GM10266 (cell line): ENCODE measurements at regions not wholly inside any gene's neighbourhood (a gene's known extent, or its start where the extent isn't known, plus 50 kb on each side); places are given as distances from the start of the nearest gene placed in this dataset.
"Not testable (repeated sequence)": the region's sequence is repeated elsewhere in the genome, so short reads cannot be mapped to it uniquely, and the experiment has no call there.

Source experiments
- DNase-seq: peaks from one replicate; pipeline ENCODE4 v3.0.0; 2012; ENCODE audit errors: extremely low spot score
- TF ChIP-seq, protein P1 (sequence below): IDR thresholded peaks from 2 replicates; pipeline ENCODE4 v1.5.1; 2012; ENCODE audit warnings: mild to moderate bottlenecking, low read depth; ENCODE audit not compliant: control insufficient read depth, insufficient read depth; ENCODE audit errors: missing control alignments

DNA sequence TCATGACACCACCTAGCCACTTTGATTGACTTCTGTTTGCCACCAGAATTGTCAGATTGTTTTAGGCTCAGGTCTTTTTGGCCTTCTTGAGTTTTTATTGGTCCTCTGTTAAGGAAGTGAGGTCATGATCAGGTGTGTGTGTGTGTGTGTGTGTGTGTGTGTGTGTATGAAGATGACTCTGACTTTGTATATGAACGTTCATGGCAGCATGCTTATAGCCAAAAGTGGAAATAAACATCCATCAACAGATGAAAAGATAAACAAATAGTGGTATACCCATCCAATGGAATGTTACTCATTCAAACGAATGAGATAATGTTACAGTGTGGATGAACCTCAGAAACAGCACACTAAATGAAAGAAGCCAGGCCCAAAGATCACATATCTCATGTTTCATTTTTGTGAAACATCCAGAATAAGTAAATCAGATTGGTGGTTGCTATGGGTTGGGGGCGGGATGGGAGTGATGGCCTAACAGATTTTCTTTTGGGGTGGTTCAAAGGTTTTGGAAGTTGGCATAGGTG lies 258.6 kb downstream of the KTN1 start:
- TF ChIP-seq, protein P1, sequence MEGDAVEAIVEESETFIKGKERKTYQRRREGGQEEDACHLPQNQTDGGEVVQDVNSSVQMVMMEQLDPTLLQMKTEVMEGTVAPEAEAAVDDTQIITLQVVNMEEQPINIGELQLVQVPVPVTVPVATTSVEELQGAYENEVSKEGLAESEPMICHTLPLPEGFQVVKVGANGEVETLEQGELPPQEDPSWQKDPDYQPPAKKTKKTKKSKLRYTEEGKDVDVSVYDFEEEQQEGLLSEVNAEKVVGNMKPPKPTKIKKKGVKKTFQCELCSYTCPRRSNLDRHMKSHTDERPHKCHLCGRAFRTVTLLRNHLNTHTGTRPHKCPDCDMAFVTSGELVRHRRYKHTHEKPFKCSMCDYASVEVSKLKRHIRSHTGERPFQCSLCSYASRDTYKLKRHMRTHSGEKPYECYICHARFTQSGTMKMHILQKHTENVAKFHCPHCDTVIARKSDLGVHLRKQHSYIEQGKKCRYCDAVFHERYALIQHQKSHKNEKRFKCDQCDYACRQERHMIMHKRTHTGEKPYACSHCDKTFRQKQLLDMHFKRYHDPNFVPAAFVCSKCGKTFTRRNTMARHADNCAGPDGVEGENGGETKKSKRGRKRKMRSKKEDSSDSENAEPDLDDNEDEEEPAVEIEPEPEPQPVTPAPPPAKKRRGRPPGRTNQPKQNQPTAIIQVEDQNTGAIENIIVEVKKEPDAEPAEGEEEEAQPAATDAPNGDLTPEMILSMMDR, result no peak

DNA sequence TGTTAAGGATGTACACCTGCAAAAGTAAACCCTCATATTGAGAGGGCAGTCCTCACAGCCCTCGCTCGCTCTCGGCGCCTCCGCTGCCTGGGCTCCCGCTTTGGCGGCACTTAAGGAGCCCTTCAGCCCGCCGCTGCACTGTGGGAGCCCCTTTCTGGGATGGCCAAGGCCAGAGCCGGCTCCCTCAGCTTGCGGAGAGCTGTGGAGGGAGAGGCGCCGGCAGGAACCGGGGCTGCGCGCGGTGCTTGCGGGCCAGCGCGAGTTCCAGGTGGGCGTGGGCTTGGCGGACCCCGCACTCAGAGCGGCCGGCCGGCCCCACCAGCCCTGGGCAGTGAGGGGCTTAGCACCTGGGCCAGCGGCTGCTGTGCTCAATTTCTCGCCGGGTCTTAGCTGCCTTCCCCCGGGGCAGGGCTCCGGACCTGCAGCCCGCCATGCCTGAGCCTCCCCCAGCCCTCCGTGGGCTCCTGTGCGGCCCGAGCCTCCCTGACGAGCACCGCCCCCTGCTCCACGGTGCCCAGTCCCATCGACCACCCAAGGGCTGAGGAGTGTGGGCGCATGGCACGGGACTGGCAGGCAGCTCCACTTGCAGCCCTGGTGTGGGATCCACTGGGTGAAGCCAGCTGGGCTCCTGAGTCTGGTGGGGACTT lies 259.4 kb downstream of the KTN1 start:
- not testable (repeated sequence) for DNase-seq

More for the DNA sequence above, 258.6 kb downstream of the KTN1 start:
- no peak for DNase-seq

DNA sequence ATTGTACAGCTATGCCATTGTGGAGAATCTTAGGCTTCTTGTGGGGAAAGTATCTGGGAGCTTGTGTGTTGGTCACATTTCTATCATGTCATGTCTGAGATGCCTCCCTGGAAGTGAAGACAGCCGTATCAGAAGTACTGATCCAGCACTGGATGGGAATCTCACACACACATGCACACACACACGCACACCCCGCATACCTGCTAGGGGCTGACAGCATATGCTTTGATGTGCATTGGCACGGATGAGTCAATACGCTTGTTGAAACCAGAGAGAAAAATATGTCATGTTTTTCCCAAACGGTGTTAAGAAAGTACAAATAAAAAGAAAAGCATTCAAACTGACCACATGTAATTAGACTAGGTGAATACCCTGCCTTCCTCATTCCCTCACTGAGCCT lies 260.8 kb downstream of the KTN1 start:
- no peak for DNase-seq
- TF ChIP-seq, protein P1, result no peak

DNA sequence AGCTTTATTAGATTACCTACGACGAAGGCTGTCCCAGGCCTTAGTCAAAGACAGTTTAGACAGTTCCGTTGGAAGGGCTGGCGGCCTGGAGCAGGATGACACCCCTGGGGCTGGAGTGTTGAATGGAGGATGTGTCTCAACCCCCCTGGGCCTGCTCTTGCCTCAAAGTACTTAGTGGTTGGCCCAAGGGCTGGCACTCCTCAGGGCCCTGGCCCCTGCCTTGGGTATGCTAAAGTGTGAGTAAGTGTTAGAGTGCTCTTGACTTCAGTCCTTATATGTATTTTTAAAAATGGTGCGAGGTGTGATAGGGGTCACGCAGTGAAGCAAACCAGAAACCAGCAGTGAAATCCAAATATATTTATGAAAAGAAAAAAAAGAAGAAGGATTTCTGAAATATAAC lies 261.6 kb downstream of the KTN1 start:
- TF ChIP-seq, protein P1, result no peak
- DNase-seq, result no peak

DNA sequence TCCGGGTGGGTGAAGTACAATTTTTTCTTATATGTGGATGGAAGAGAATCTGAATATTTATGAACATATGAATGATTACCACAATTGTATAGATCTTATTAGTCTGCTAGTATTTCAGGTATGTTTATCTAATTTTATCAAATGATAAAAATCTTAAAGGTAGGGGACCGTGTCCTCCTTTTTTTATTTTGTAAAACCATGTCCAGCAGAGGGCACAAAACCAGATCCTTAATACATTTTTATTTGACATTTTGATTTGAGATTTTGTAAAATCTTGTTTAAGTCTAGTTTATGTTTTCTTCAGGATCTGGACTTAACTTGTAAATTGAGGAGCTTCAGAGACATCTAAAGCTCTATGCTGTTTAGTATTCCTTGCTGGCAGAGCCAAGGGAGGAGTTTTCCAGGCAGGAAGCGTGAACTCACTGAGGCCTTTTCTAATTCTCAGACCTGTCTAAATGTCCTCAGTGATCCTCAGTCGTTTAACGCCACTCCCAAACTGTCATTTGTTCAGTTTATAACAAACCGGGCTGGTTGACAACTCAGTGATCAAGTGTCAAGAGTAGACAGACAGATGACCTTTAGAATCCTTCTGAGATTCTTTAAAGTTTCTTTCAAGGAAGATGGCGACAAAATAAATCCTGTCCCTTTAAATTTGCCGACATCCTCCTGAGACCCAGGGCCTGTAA lies 263.9 kb downstream of the KTN1 start:
- no peak for DNase-seq
- TF ChIP-seq, protein P1, result no peak

DNA sequence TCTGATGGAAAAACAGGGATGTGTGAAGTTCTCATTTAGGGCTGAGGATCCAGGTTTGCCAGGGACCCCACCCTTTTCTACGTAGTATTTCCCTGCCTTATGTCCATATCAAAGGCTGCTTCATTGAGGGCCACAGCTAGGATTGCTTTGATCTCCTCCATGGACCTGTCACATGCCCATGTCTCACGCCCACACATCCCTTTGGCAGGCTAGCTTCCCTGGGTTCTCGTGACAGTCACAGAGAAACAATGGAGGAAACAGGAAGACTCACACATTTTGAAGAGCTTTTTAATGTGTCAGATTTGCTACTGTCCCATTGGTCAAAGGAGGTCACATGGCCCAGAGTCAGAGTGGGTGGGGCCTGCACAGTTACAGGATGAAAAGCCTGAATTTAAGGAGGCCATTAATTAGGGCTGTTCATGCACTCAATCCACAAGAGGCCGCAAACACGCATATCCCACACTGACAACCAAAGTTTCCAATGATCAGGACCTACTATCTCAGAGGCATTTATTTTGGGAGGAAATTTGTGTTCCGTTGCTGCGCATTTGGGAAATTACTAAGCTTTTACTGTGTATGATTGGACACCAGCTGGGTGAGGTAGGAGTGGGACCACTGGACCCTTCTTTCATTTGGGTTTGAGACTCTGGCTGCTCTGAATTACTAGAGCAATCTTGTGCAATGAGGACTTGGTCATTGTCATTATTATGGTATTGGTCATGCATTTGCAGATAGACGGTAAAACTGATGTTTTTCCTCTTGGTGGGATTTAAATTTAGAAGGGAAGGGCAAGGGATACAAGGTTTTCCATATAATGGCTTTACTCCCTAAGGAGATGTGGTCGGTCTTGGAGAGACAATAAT lies 266.2 kb downstream of the KTN1 start:
- no peak for DNase-seq
- TF ChIP-seq, protein P1, result no peak

DNA sequence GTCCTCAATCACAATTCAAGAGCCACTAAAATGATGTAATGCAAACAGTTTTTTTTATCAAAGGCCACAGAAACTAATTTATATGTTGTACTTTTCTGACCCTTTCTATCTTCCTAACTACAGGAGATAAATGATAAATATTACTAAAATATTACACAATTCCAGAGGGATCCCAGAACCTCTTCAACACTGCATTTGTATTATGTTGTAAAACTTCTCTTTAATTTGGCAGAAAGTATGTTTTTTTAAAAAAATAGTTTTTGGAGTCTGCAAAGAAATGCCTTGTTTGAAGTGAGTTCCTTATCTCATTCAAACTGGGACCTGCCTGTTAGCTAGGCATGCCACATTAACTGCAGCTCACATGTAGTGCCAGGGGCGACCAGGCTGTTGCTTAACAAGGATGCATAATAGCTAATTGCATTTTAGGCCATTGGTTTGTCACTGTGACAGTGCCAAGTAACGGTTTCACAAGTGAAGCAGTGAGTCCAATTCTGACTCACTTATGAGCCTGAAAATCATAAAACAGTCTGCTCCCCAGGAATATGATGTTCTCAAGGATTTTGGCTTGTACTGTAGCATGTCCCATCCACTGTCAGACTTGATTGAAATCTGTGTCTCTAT lies 266.9 kb downstream of the KTN1 start:
- TF ChIP-seq, protein P1, result no peak
- no peak for DNase-seq
